HG03280 (cell line): ENCODE measurements at regions not wholly inside any gene's neighbourhood (a gene's known extent, or its start where the extent isn't known, plus 50 kb on each side); places are given as distances from the start of the nearest gene placed in this dataset.
"Not testable (repeated sequence)": the region's sequence is repeated elsewhere in the genome, so short reads cannot be mapped to it uniquely, and the experiment has no call there.

ENCODE experiments used
- ATAC-seq: cut with Tn5 transposase; IDR thresholded peaks from one replicate; pipeline ENCODE4 v1.9.1; 2021; ENCODE audit warnings: mild to moderate bottlenecking, moderate library complexity; ENCODE audit not compliant: unreplicated experiment

DNA sequence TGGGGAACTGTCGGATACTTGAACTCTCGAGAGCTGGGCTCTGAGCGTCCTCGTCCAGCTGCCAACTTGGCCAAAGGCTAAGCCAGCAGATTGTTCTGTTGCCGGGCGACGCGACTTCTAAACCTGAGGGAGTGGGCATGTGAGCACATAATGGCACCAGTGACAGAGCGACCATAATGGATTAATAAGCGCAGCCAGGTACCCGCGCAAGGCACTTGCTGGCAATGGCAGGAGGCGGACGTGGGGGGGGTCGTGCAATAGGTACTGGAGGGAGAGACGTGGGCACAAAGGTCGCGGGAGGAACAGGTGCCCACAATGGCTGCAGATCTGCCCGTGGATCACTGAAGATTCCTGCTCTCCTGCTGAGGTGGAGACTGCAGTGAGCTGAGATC, 1368.7 kb downstream of the CDH12 start:
- not testable (repeated sequence) for ATAC-seq

DNA sequence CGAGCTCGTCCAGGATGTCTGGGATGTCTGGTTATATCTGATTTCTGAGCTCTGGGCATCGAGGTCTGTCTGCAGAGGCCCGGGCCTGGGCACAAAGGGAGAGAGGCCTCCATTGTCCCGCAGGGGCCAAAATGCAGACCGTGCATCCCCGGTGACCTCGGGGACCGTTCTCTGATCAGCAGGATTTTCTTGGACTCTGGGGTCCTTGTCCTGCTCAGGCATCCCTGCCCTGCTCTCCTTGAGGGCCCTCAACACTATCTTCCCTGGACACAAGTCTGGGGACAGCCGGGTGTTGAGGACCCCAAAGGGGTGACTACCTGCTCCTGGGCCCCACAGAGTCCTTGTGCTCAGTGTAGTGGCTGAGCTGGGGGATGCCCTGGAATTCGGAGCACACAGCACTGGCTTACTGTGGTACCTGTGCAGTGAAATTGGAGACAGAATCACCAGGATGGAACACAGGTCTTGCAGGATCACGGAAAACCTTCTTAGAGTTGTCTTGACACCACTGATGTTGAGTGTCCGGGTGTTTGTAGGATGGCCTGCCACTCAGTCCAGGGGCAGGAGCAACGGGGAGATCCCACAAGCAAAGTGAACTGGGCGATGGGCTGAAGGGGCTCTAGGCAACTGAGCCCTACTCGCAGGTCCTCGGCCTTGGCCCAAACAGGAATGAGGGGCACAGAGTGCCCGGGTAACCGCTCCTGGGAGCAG, 1369.2 kb downstream of the CDH12 start:
- ATAC-seq: not testable (repeated sequence)

DNA sequence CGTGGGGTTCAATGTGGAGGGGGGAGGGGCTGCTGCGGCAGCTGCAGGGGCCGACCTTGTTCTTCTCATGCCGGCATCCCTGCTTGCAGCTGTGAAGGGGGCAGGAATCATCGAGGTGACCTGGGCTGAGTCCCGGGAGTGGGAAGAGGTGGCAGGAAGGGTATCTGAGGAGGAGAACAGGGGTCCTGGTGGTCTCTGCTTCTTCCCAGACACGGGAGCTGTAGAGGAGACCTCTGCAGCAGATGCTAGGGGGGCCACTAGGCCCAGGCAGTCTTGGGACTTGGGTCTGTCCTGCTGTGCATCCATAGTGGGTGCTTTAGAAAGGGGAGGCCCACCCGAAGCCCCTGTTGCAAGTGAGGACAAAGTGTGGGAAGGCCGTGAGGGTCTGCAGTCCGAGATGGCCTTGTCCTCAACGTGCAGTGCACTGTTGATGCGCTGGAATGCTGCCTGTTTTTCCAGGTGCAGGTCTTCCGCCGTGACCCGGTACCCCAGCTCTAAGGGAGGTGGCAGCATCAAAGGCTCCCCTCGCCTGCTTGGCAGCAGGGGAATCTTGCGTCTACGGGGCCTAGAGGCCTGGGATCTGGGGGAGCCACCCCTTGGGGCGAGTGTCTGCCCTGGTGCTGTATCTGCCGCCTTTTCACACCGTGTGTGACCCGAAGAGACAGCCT, 1370.0 kb downstream of the CDH12 start:
- ATAC-seq: not testable (repeated sequence)

DNA sequence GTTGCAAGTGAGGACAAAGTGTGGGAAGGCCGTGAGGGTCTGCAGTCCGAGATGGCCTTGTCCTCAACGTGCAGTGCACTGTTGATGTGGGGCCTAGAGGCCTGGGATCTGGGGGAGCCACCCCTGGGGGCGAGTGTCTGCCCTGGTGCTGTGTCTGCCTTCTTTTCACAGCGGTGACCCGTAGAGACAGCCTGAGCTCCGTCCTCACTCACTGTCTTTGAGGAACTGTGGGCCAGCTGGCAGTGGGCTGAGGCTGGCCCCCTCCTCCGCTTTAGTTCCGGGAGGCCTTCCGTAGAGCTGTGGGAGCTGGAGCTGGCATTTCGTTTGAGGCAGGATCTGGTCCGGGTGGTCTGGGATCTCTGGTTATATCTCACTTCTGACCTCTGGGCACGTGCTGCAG, 1370.6 kb downstream of the CDH12 start:
- ATAC-seq: not testable (repeated sequence)

DNA sequence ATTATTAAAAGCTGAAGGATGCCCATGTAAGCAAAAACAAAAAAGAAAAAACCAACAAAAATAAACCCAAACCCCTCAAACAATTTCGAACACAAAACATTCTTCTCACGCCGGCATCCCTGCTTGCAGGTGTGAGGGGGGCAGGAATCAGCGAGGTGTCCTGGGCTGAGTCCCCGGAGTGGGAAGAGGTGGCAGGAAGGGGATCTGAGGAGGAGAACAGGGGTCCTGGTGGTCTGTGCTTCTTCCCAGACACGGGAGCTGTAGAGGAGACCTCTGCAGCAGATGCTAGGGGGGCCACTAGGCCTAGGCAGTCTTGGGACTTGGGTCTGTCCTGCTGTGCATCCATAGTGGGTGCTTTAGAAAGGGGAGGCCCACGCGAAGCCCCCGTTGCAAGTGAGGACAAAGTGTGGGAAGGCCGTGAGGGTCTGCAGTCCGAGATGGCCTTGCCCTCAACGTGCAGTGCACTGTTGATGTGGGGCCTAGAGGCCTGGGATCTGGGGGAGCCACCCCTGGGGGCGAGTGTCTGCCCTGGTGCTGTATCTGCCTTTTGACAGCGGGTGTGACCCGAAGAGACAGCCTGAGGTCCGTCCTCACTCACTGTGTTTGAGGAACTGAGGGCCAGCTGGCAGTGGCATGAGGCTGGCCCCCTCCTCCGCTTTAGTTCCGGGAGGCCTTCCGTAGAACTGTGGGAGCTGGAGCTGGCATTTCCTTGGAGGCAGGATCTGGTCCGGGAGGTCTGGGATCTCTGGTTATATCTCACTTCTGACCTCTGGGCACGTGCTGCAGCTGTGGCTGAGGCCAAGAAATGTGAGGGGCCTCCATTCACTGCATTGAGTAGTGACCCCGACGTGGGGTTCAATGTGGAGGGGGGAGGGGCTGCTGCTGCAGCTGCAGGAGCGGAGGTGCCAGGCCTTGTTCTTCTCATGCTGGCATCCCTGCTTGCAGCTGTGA, 1371.5 kb downstream of the CDH12 start:
- not testable (repeated sequence) for ATAC-seq

DNA sequence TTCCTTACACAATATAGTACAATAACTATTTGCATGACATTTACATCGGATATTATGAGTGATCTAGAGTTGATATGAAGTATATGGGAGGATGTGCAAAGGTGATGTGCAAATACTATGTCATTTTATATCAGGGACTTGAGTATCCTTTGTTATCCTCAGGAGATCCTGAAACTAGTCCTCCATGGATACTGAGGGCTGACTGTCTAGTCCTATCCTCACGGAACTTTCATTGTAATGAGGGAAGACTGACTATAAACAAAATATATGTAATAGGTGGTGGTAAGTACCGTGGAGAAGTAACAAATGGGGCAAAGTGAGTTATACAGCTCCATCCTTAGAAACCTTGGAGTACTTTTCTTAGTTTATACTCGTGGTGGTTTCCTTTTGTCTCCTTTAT, 1373.1 kb downstream of the CDH12 start:
- not testable (repeated sequence) for ATAC-seq

DNA sequence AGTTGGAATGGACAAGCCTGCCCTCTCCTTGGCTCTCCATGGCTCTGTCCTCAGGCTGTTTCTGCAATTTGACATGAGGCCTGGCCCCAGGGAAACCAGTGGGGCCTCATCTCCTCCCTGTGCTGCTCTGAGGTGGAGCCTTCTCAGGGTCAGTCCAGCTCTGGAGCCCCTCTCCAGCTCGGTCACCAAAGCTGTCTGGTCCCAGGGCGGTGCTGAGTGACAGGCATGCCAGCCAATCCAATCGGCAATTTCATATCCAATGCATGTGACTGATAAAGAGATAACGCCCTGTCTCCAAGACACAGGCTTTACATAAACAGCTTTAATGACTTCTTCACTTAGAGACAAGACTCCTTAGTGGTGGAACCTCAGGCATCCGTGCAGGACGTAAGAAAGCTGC, 1379.2 kb downstream of the CDH12 start:
- not testable (repeated sequence) for ATAC-seq

DNA sequence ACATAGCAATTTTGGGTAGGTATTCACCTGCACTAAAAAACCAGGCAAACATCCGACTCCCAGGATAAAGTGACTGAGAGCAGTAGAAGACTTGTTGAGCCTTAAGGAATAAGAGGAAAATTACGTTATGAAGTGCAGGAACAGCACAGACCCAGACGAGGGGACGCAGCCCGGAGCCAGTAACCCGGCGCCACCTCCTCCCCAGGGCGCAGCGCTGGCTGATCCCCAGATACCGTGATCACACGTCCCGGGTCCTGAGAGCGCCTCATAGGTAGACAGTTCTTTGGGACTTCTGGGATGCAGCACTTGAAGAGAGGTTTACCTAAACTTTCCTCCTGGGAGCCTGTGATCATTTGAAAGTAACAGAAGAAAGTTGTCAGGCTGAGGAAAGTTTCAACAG, 1379.7 kb downstream of the CDH12 start:
- not testable (repeated sequence) for ATAC-seq

DNA sequence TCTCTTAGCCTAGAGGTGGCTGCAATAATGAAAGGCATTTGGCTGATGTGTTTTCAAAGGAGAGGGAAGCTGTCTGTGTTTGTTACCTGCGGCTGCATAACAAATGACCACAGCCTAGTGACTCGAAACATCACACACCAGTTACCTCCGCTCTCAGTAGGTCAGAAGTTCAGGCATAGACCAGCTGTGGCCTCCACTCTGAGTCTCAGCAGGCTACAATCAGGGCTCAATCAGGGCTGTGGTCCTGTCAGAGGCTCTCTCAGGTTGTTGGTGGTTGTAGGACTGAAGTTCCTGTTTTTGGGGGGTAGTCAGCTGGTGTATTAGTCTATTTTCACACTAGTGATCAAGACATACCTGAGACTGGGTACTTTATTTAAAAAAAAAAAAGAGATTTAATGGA, 1381.5 kb downstream of the CDH12 start:
- ATAC-seq: not testable (repeated sequence)

DNA sequence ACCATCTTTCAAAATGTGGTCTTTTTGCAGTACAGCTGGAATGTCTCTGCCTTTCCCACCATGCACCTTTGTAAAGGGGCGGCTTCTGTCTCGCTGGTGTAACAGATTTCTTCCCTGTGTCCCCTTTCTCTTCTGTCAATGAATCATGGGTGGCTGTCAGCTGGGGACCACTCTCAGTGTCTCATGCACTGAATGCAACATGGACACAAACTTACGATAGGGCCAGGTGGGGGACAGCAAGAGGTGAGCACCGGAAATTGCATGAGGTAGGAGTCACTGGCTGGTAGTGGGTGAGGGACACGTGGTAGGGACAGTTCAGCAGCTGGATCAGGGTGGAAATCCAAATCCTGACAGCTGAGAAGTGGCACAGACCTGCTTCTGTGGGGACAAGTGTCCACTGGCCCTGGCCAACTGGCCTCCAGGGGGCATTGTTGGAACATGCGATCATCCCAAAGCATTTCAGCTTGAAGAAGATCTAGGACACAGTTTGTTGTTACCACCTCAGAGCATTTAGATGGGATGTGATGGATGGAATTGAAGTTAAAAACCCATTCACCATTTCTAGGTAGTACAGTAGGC, 1383.5 kb downstream of the CDH12 start:
- not testable (repeated sequence) for ATAC-seq

DNA sequence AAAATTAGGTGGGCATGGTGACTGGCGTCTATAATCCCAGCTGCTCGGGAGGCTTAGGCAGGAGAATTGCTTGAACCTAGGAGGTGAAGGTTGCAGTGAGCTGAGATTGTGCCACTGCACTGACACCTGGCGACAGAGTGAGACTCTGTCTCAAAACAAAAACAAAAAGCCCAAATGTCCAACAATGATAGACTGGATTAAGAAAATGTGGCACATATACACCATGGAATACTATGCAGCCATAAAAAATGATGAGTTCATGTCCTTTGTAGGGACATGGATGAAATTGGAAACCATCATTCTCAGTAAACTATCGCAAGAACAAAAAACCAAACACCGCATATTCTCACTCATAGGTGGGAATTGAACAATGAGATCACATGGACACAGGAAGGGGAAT, 1385.6 kb downstream of the CDH12 start:
- ATAC-seq: not testable (repeated sequence)

DNA sequence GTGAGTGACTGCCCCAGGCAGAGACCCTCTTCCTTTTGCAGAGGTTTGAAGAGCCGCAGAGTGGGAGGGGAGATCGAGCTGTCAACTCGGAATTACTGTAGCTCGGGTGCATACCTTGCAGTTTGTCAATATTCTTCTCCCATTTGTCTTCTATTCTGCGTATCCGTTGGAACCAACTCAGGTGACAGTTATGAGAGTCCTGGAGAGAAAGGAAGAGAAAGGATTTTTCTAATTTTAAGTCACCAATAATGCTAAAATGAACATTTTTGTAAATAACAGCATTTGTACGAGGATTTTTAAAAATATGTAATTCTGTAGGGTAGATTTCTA, 1393.4 kb downstream of the CDH12 start:
- not testable (repeated sequence) for ATAC-seq

DNA sequence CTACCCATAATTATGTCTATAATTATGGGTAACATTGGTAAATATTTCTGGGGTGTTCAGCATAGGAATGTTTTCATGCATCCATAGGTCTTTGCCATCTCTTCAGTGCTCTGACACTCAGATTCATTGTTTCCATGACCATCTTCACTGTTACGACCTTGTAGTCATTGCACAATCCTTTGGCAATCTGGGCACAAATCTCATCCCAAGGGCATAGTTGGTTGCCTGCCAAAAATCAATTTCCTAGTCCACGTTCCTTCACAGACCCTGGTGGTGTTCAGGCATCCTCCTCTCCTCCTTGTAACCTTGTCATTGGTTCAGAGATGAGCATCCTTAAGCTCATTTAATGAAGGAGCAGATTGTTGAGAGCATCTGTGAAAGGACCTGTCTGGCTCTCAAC, 1400.7 kb downstream of the CDH12 start:
- ATAC-seq: no peak

DNA sequence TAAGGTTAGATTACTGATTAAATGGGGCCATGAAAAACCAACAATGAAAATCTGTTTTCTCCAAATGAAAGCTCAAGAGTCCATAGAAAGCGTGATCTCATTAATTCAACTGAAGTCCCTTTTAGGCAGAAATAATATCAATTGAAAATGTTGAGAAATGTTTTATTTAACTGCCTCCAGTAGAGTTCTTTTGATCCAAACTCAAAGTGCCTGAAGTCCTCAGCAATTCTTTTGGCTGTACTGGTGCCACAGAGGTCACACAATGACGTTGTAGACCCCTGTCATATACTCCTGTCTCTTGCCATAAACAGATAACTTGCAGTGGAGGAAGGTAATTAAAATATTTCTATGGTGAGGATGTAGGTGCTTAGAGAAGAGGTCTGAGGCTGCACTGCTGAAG, 1420.5 kb downstream of the CDH12 start:
- ATAC-seq: no peak

DNA sequence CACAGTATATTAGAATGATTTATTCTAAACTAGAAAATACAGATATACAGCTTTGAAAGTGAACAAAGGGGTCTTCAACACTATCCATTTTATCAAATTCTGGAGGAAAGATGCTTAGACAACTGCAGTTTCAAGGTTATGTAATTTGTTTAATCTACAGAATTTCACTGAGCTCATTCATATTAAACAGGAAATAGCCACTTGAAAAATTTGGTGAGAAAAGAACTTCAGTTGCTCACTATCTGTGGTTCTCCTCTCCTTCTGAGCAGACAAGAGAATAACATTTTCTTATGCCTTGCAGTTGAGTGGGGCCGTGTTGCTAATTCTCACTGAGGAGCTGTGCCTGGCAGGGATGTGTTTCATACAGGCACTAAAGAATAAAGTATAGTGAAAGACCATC, 1428.2 kb downstream of the CDH12 start:
- ATAC-seq: no peak

DNA sequence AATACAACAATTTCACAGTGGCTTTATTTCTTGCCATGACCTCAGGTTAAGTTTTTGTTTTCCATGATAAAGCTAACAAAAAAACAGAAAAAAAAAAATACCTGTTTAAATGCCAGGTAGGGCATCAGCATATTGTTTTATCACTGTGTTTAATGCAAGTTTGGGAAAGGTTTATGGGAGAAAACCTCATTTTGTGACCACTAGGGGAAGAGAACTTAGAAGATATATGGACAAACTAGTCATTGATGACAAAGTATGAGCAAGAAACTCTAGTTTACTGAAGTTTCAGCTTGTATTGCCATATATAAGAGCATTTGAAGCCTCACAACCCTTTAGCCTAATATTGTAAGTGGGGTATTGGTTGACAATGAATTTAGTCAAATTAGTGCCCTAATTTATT, 1431.4 kb upstream of the CDH18 start:
- no peak for ATAC-seq

DNA sequence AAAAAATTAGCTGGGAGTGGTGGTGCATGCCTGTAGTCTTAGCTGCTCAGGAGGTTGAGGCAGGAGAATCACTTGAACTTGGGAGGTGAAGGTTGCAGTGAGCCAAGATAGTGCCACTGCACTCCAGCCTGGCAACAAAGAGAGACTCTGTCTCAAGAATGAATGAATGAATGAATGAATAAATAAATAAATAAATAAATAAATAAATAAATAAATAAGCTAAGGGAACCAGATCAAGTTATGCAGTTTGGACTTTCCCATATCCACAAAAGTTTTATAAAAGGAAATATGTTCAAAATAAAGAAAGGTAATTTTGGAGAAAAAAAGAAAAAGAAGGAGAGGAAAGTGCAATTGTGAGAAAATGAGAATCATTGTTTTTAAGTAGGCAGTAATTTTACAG, 1414.1 kb upstream of the CDH18 start:
- not testable (repeated sequence) for ATAC-seq

DNA sequence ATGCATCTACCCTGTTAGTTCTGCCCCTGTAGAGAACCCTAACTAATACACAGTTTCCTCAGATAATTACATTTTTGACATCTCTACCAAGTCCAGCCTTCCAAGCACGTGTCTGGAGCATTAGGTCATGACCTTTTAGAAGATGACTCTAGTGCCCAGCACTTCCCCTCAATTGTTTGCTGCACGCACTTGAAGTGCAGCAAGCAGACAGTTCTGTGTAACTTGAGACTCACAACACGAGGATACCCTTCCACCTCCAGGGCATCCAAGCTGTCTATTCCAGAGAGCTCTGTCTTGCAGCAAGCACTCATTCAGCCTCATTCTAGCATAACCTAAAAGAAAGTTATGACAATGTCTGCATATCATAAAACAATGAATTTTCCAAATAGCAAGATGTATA, 1410.5 kb upstream of the CDH18 start:
- ATAC-seq: no peak

DNA sequence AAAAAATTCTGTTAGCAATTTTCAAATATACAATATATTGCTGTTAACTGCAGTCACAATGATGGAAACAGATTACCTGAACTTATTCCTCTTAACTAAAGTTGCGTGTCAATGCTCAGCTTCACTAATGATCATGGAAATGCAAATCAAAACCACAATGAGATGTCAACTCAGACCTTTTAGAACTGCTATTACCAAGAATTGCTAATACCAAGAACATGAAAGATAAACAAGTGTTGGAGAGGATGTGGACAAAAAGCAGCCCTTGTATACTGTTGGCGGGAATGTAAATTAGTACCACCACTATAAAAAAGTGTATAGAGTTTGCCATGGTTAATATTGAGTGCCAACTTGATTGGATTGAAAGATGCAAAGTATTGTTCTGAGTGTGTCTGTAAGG, 1409.7 kb upstream of the CDH18 start:
- peak; percentile 64 for ATAC-seq

DNA sequence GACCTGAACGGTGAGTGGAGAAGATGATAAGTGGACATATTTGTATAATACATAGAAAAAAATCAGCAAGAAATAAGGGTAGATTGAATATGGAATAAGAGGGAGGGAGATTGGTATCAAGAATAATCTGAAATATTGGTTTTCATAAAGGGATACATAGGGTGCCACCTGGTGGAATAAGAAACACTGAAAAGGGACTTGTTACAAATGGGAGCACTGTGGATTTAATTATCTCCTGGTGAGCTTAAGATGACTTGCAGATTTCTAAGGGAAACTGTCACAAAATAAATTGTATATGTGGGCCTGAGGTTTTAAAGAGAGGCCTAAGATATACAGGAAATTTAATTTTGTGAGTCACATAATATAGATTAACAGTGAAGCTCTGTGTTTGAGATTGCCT, 1403.5 kb upstream of the CDH18 start:
- ATAC-seq: no peak

DNA sequence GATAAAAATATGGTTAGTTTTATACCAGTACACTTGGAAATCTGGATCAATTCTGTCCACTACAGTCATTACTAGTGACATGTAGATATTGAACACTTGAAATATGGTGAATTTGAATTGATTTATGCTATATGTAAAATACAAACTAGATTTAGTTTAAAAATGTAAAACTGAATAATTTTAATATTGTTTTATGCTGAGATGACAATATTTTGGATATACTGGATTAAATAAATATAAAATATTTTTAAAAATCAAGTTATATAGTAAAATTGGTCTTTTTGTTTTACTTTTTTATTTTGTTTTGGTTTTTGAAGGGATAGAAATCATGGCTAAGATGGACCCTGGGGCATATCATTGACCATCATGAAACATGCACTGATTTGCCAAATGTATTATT, 1372.8 kb upstream of the CDH18 start:
- not testable (repeated sequence) for ATAC-seq
